MCF 10A (cell line): ENCODE measurements at regions not wholly inside any gene's neighbourhood (a gene's known extent, or its start where the extent isn't known, plus 50 kb on each side); places are given as distances from the start of the nearest gene placed in this dataset.
"Not testable (repeated sequence)": the region's sequence is repeated elsewhere in the genome, so short reads cannot be mapped to it uniquely, and the experiment has no call there.

Experiments
- BruUV-seq: library from RNA; stranded (reverse); fragments of 400-500 nt; replicated peaks from 2 replicates; lab custom pipeline; 2021; lab: Mats Ljungman, UMichigan
- CTCF ChIA-PET: fragments of 300-600 bp; sonication (Branson Sonifier 250); formaldehyde crosslinking; extraction: SDS; loops from one replicate; lab custom pipeline; 2021; ENCODE audit warnings: antibody characterized with exemption, inconsistent platforms; lab: Yijun Ruan, JAX
- POLR2A ChIA-PET: fragments of 300-600, 350-650 bp; sonication (Branson Sonifier 250); formaldehyde crosslinking; extraction: SDS; loops from one replicate; lab custom pipeline; 2020; ENCODE audit warnings: antibody characterized with exemption, inconsistent platforms; lab: Yijun Ruan, JAX
- DNase-seq: peaks from one replicate; pipeline ENCODE4 v3.0.0-alpha.2; 2018; ENCODE audit not compliant: unreplicated experiment
- H3K27ac Mint-ChIP-seq: one replicate; pipeline ENCODE4 v1.8.0; 2022; ENCODE audit warnings: mild to moderate bottlenecking, low read depth, mixed read lengths; ENCODE audit not compliant: unreplicated experiment
- H3K27me3 Mint-ChIP-seq: one replicate; pipeline ENCODE4 v1.8.0; 2022; ENCODE audit warnings: mixed read lengths; ENCODE audit not compliant: insufficient read depth, unreplicated experiment
- H3K36me3 Mint-ChIP-seq: one replicate; pipeline ENCODE4 v1.8.0; 2022; ENCODE audit warnings: mild to moderate bottlenecking, moderate library complexity, mixed read lengths; ENCODE audit not compliant: insufficient read depth, unreplicated experiment
- H3K4me1 Mint-ChIP-seq: one replicate; pipeline ENCODE4 v1.8.0; 2022; ENCODE audit warnings: mixed read lengths; ENCODE audit not compliant: insufficient read depth, unreplicated experiment
- H3K4me3 Mint-ChIP-seq: one replicate; pipeline ENCODE4 v1.8.0; 2022; ENCODE audit warnings: mild to moderate bottlenecking, moderate library complexity, mixed read lengths; ENCODE audit not compliant: unreplicated experiment
- H3K9me3 Mint-ChIP-seq: one replicate; pipeline ENCODE4 v1.8.0; 2022; ENCODE audit warnings: mixed read lengths; ENCODE audit not compliant: unreplicated experiment
- CTCF ChIP-seq: fragments of 200-600 bp; IDR thresholded peaks from one replicate; pipeline ENCODE4 v1.8.0; 2022; ENCODE audit warnings: antibody characterized with exemption, mild to moderate bottlenecking; ENCODE audit not compliant: unreplicated experiment
- intact Hi-C: fragments of 100-400 bp; cut with micrococcal nuclease; formaldehyde crosslinking; loops from 2 replicates; pipeline ENCODE4 v1.14.1; 2022

GRCh38 chr2:22185251-22185650 lies 1061.5 kb downstream of the TDRD15 start:
- H3K27me3 Mint-ChIP-seq: no peaks in the 10 kb centered on the region
- POLR2A ChIA-PET: no interaction called here
- no peak overlapping the region for H3K27ac Mint-ChIP-seq
- H3K4me1 Mint-ChIP-seq: no peaks in the 10 kb centered on the region
- DNase-seq: no peak
- peaks cover 7% of the 10 kb centered on the region for H3K9me3 Mint-ChIP-seq
- CTCF ChIA-PET: interaction anchor here (0.6 kb wide), 1 partner anchor 75 kb away, joined by 3 read pairs; no protein-coding TSS in a partner anchor
- BruUV-seq: no TSS peak
- no peak overlapping the region for H3K4me3 Mint-ChIP-seq
- no peaks in the 10 kb centered on the region for H3K36me3 Mint-ChIP-seq
- intact Hi-C loops: no loop called here
- no peak for TF ChIP-seq CTCF

GRCh38 chr2:22186261-22186828 lies 1062.6 kb downstream of the TDRD15 start:
- intact Hi-C loops, H3K27ac Mint-ChIP-seq, CTCF ChIA-PET, H3K36me3 Mint-ChIP-seq, H3K27me3 Mint-ChIP-seq, DNase-seq, BruUV-seq, H3K4me3 Mint-ChIP-seq, H3K4me1 Mint-ChIP-seq, H3K9me3 Mint-ChIP-seq, POLR2A ChIA-PET: not testable (repeated sequence)

DNA sequence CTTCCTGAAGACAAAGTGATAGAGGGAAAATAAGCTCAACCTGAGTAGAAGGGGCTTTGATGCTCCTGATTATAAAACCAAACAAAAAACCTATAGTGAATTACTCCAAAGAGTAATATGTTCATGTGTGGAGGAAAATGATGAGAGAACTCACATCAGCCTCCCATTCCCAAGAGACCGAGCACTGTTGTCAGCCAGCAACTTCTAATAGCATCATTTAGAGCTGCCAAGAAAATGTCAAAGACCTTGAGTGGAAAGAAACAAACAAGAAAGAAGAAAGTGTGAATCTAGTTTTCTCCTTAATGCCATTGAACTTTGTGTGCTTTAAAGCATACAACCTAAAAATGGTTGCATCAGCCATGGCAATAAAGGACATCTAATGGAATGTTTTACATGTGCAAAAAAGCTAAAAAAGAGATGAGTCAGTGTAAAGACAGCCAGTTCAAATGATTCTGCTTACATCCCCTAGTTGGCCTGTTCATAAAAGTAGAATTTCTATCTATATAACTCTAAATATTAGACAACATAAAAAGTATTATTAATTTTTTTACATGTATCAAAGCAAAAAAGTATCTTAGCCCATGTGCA lies 1066.2 kb downstream of the TDRD15 start:
- no TSS peak for BruUV-seq
- Mint-ChIP-seq H3K4me3 (no peak overlapping the region), H3K36me3 (no peaks in the 10 kb centered on the region), H3K4me1 (no peaks in the 10 kb centered on the region), H3K9me3 (peaks cover 21% of the 10 kb centered on the region), H3K27me3 (no peaks in the 10 kb centered on the region), H3K27ac (no peak overlapping the region)
- intact Hi-C loops: no loop called here
- CTCF ChIA-PET: no interaction called here
- TF ChIP-seq CTCF: no peak
- POLR2A ChIA-PET: interaction anchor here (0.7 kb wide), 1 partner anchor 34 kb away, joined by 3 read pairs; no protein-coding TSS in a partner anchor
- no peak for DNase-seq

DNA sequence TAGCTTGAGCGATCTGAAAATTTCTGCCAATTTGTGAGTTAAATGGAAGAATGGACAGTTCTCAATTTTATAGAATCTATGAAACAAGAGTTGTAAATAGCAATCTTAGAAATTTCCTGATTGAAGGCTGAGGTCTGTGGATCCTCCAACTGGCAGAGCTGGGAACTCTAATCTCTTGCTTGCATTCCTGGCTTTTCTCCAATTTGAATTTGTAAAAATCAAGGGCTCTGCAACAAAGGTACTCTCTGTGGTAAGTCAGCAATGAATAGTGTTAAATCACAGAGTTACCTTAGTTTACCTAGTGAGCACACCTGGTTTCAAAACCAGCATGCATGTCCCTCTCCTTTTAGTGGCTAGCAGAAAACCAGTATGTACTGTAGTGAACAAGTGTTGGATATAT lies 1070.5 kb downstream of the TDRD15 start:
- intact Hi-C loops: no loop called here
- no peaks in the 10 kb centered on the region for H3K36me3 Mint-ChIP-seq
- peaks cover 21% of the 10 kb centered on the region for H3K9me3 Mint-ChIP-seq
- H3K4me1 Mint-ChIP-seq: no peaks in the 10 kb centered on the region
- H3K27ac Mint-ChIP-seq: no peak overlapping the region
- DNase-seq: no peak
- no peaks in the 10 kb centered on the region for H3K27me3 Mint-ChIP-seq
- ChIA-PET CTCF (no interaction called here), POLR2A (no interaction called here)
- BruUV-seq: no TSS peak
- TF ChIP-seq CTCF: no peak
- H3K4me3 Mint-ChIP-seq: no peak overlapping the region
